Cardiac fibroblast (primary cell): ENCODE measurements at regions not wholly inside any gene's neighbourhood (a gene's known extent, or its start where the extent isn't known, plus 50 kb on each side); places are given as distances from the start of the nearest gene placed in this dataset.

Source experiments
- DNase-seq, 2 donors: peaks; one replicate each; pipeline versions ENCODE4 v3.0.0 to v3.0.0-alpha.2; 2010; ENCODE audit warnings: low read depth in 2 of 2
- H3K4me3 ChIP-seq, 2 donors: replicated peaks in 1 of 2; 1 replicate in 1 of 2; 2 replicates in 1 of 2; pipeline ENCODE4 v1.5.1; 2011; ENCODE audit warnings: low read depth in 2 of 2, low read length in 2 of 2, mild to moderate bottlenecking in 2 of 2, moderate library complexity in 1 of 2
- TF ChIP-seq, protein P1 (sequence below): IDR thresholded peaks from one replicate; pipeline ENCODE4 v1.5.1; 2011; ENCODE audit warnings: low read depth, mild to moderate bottlenecking, low read length, inconsistent platforms

DNA sequence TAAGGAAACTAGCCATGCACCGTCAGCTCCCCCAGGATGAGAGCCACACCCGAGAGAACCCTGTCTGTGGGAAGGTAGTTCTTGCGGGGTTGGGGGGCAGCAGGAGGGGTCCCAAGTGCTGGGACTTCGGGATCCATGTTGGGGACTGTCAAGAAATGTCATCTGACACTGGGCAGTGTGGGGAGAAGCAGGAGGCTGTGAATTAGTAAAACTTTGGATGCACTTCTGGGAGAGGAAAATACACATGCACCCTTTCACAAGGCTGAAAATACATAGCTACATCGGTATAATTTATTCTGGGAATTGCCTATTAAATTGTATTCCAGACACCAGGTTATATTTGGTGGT lies 109.6 kb upstream of the RPS23 start:
- H3K4me3 ChIP-seq, result no peak overlapping the region
- no peak for DNase-seq
- TF ChIP-seq, protein P1, sequence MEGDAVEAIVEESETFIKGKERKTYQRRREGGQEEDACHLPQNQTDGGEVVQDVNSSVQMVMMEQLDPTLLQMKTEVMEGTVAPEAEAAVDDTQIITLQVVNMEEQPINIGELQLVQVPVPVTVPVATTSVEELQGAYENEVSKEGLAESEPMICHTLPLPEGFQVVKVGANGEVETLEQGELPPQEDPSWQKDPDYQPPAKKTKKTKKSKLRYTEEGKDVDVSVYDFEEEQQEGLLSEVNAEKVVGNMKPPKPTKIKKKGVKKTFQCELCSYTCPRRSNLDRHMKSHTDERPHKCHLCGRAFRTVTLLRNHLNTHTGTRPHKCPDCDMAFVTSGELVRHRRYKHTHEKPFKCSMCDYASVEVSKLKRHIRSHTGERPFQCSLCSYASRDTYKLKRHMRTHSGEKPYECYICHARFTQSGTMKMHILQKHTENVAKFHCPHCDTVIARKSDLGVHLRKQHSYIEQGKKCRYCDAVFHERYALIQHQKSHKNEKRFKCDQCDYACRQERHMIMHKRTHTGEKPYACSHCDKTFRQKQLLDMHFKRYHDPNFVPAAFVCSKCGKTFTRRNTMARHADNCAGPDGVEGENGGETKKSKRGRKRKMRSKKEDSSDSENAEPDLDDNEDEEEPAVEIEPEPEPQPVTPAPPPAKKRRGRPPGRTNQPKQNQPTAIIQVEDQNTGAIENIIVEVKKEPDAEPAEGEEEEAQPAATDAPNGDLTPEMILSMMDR, result no peak

DNA sequence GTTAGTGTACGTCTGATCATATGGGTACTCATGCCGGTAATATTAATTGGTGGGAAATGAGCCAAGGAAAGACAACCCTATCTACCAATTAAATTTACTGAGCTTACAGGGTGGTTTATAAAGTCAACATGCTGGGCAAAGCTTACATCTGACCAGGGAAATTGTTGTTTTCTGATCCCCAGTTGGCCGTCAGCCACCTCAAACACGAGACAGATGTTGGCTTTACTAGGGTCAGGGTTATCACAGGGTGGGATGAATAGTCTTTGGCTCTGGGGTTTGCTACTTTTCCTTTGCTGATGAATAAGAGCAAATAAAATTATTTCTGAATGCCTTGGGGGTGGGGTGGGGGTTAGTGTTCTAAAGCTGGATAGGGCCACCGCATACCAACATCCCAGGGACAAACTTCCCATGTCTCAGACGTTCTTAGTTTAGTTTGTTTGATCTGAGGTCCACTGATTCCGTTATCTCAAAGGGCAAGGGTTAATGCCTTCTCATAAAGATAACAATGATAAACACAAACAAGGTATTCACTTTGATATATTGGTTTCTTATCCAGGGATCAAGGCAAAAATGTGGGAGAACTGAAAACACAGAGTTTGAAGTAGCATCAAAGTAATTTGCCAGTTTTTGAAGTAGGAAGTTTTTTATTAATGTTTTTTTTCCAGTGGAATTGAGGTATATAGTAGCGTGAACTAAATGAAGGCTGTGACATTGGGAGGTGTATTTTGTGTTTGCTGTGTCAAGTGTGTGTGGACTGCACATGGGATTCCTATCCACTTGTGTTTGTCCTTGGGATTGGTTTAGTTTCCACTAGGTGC lies 109.1 kb upstream of the RPS23 start:
- TF ChIP-seq, protein P1, result no peak
- peak; percentile 81 to 87 for DNase-seq

DNA sequence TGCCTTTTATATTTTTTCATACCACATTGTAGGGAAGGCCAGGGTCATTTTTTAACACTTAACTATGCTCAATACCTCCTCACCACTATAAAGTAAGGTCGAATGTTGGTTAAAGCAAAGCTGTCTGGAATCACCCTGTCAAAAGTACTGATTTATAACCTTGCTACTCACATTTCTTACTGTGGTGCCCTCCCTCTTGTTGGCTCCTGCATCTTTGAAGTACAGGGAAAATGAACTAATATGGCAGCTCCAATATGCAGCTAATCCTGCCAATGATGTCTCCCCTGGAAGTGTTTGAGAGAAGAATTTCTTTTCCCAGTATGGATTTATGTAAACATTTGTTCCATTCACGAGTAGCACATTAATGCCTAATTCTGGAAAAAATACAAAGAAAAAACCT lies 108.4 kb upstream of the RPS23 start:
- H3K4me3 ChIP-seq, result no peak overlapping the region
- TF ChIP-seq, protein P1, result no peak
- DNase-seq, result no peak

More for the DNA sequence above, 109.1 kb upstream of the RPS23 start:
- no peak overlapping the region for H3K4me3 ChIP-seq

DNA sequence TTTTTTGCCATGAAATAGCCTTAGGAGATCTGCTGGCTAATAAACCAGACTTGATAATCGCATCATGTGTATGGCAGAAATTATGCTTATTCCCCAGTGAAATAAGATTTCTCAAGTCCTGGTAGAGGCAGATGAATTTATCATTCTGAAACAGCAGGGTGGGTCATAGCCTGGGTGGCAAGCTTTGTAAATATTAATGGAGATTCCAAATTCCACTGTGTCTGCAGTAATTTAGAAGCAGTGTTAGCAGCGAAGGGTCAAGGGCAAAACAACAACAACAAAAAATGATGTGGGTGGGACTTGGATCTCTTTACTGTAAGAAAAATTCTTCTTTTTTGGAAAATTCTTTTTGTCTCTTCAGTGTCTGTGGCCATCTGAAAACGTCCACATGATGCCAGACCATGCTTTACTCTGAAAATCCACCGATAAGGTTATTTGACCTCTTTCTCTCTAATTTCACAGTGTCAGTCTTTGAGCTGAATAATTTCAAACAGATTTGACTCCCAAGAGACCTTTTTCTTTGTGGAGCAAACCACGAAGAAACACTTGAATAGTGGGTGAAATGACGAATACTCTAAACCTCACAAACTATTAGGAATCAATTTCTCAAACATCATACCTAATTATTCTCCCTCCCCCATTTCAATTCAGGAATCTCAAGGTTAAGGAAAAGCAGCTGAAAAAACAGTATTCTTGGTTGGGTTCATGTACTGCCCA lies 106.0 kb upstream of the RPS23 start:
- TF ChIP-seq, protein P1, result no peak
- H3K4me3 ChIP-seq, result no peak overlapping the region
- peak; percentile 11 to 42 for DNase-seq

DNA sequence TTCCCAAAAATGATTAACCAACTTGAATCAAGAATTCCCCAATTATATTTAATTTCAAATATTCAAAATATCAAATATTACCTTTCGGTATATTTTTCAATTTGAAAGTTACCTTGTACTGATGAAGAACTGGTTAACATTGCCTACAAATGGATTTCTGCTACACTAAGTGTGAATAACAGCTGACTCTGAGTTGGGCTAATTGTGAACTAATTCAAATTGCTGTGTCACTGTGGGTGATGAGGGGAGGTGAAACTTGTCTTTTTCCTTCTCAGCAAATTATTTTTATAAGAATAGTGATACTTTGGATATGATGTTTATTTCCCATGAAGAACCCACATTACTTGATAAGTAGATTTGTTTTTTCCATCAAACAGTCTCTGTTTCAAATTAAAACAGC lies 103.4 kb upstream of the RPS23 start:
- no peak overlapping the region for H3K4me3 ChIP-seq
- TF ChIP-seq, protein P1, result no peak
- no peak for DNase-seq

DNA sequence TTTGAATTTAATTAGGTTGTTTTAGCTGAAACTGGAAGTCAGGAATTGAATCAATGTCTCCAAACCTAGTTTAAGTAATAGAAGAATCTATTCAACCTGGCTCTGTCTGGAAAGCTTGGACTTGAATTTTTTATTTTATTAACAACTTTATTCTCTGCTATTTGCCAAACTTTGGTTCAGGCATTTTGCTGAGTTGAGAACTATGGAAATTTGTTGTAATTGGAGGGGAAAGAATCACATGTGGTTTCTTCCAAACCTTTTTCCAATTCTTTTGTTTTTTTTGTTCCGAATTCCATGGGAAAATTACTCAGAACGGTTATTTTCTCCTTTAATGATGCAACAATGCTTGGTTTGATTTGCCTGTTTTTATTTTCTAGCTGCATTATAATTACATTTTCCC lies 98.2 kb upstream of the RPS23 start:
- DNase-seq, result no peak
- no peak overlapping the region for H3K4me3 ChIP-seq
- TF ChIP-seq, protein P1, result no peak
